Islet precursor cell (in vitro differentiated cells): ENCODE measurements at regions not wholly inside any gene's neighbourhood (a gene's known extent, or its start where the extent isn't known, plus 50 kb on each side); places are given as distances from the start of the nearest gene placed in this dataset.
"Not testable (repeated sequence)": the region's sequence is repeated elsewhere in the genome, so short reads cannot be mapped to it uniquely, and the experiment has no call there.

Experiments used
- DNase-seq: peaks from one replicate; pipeline ENCODE4 v3.0.0-alpha.2; 2018

DNA sequence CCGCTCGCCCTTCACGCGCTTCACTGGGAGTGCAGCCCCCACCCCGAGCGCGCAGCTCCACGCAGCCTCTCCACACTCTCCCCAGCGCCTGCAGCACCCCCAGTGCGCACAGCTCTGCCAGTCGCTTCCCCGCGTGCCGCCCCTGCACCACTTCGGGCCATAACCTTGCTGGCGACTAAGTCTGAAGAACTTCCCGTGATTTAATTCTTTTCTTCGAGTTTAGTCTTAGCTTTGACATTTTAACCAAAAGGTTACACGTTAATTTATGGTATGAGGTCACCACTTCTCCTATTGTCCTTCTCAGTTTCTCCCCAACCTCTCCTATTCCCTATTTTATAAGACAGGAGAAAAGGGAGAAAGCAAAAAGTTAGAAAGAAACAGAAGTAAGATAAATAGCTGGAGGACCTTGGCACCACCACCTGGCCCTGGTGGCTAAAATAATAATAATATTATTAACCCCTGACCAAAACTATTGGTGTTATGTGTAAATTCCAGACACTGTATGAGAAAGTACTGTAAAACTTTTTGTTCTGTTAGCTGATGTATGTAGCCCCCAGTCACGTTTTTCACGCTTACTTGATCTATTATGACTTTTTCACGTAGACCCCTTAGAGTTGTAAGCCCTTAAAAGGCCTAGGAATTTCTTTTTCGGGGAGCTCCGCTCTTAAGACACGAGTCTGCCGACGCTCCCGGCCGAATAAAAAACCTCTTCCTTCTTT, 129.2 kb downstream of the KBTBD2 start:
- DNase-seq, result not testable (repeated sequence)

DNA sequence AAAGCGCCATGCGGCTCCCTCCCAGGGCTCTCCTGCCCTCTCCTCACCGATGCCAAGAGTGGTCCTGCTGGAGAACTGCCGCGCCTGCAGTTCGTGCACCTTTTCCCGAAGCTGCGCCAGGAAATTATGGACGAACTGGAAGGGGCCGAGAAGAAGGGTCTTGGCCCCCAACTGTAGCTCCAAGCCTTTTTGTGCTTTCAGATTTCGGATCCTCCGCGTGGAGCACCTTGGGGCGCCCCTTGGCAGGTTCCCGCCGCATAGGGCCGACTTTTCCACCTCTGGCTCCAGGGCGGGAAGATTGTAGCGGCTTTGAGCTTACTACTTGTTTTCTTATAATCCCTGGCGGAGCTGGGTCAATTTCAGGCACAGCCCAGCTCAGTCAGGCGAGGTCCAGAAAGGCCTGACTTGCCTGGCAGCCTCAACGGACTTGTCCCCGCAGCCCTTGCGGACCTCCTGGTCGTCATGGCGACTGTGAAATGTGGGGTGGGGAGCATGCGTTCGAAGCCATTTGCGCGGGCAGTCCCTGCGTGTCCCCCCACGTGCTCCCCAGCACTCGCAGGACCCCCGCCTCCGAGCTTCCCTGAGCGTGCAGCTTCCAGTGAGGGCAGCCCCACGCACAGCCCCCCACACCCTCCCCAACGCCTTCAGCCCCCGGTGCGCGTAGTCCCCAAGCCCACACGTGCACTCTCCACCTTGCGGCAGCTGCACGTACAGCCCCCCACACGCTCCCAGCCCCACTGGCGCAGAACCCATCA, 129.9 kb downstream of the KBTBD2 start:
- peak; percentile 59 for DNase-seq

DNA sequence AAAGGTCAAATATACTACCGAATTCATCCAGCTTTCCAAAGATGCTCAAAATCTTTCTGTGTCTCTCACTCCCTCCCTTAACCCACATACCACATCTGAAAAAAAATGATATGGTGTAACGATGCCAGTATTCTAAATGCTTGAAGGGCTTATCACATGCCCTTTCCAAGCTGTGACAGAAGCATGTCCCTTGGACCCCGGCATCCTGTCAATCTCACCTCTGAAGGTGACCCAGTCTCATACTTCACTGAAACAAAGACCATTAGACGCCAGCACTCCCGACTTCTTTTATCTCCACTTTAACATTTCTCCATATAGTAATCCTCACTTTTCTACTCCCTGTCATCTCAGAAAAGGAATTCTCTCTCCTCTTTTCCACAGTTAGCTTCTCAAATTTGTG, 130.8 kb downstream of the KBTBD2 start:
- not testable (repeated sequence) for DNase-seq

DNA sequence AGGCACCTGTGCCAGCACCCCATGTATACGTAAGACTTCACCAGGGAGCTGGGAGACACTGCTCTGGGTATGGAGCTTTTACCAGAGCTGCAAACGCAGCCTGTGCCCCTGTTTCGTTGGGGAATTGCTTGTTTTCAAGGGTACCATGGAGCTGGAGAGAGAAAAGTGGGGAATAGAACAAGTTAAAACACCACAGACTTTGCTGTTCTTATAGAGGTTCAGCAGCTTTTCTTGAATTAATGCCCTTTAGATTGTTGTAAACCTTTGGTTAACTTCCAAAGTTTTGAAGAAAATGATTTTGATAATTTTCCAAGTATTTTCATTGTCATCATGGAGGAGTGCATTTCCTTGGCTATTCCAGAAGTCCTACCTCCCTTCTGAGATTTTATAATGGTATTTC, 131.7 kb downstream of the KBTBD2 start:
- not testable (repeated sequence) for DNase-seq

DNA sequence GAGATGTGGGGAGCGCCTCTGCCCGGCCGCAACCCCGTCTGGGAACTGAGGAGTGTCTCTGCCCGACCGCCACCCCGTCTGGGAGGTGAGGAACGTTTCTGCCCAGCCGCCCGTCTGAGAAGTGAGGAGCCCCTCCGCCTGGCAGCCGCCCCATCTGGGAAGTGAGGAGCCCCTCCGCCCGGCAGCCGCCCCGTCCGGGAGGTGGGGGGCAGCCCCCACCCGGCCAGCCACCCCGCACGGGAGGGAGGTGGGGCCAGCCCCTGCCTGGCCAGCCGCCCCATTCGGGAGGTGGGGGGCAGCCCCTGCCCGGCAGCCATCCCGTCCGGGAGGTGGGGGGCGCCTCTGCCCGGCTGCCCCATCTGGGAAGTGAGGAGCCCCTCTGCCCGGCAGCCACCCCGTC, 137.7 kb downstream of the KBTBD2 start:
- not testable (repeated sequence) for DNase-seq

DNA sequence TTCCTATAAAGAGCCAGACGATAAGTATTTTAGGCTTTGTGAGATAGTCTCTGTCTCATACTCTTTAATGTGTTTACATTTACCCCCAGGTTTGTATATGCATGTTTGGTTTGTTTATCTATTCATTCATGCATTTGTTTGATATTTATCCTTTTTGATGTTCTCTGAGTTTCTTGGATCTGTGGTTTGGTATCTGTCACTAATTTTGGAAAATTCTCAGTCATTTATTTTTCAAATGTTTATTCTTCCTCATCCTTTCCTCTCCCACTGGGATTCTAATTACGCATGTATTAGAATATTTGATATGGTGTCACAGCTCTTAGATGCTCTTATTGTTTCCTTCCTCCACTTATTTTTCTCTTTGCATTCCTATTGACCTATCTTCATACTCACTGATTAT, 143.2 kb downstream of the KBTBD2 start:
- DNase-seq, result not testable (repeated sequence)

DNA sequence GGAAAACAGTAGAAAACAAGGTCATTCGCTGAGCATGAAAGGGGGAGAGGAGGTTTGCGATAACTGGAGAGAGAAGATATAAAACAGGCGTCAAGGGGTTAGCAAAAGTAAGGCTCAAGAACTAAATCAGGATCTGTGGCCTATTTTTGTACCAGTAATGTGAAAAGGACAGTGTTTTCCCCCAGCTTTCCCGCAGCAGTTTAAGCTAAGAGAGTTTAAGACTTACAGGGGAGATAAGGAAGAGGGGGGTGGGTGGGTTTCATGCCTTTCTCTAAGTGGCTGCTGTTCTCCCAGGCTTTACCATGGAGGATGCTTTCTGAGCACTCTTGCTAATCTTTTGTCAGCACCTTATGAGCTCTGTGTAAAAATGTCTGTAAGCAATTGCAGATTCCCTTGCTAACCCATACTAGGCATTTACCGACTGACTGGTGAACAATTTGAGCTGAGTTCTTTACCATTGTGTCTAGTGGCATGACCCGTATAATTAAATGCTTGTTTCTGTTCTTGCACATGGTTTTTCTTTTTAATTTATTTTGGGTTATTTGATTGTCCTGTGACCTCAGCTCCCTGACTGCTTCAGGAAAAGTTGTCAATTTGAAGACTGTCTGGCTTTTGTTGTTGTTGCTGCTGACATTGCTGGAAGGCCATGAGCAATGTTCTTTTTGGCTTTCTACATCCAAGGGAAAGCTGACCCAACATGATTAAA, 144.0 kb downstream of the KBTBD2 start:
- not testable (repeated sequence) for DNase-seq

DNA sequence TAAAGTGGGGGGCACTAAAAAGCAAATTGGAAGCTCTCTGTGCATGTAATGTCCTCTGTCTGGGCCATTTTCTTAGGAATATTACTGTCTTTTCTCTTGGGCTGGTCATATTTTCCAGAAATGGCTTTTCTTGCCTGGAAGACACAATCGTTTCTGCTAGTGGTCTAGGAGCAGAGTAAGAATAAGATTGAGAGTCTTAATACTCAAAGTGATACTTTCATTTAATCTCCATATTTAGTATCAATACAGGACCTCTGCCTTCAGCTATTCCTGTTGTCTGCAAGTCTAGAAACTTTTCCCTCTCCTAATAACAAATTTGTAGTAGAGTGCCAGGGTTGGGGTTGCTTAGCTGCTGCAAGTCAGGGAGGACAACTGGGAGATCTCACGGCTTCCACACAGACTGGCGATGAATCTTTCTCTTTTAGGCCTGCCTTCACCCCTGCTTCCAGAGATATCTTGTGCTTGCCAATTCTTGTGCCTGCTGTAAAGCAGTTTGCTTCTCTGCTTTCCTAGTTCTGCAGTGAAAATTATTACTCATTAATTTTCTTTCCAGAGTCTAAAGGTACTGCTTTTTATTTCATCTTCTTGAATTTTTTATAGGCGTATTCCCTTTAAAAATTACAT, 149.6 kb downstream of the KBTBD2 start:
- DNase-seq, result not testable (repeated sequence)

DNA sequence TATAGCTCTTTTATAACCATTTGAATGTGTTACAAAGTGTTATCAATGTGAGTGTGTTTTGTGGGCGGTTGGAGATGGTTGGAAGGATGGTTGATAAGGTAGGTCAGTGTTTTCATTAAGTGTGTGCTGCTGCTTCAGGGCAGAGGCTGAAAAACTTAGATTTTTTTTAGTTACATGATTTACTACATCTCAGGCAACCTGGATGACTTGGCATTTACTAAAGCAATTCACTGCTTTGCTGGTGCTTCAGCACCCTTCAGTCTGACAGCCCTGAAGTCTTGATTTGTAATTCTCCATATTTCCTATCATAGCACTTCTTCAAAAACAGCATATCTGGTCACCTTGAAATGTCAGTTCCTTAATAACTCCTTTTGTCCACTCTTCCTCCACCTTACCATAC, 151.8 kb downstream of the KBTBD2 start:
- not testable (repeated sequence) for DNase-seq

DNA sequence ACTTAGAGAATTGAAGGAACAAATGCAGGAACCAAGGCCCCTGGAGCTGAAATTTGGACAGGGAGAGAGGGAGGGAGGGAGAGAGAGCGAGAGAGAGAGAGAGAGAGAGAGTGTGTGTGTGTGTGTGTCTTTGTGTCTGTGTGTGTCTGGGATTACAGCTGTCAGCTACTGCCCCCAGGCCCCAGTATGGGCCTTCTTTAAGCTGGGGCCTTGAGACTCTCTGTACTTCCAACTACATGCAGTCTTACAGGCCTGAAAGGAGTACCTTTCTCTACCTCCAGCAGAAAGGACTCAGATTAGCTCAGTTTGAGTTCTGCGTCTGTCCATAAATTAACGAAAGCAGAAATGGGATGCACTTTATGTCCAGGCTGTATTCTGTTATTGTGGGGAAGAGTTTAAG, 153.2 kb downstream of the KBTBD2 start:
- DNase-seq, result not testable (repeated sequence)

DNA sequence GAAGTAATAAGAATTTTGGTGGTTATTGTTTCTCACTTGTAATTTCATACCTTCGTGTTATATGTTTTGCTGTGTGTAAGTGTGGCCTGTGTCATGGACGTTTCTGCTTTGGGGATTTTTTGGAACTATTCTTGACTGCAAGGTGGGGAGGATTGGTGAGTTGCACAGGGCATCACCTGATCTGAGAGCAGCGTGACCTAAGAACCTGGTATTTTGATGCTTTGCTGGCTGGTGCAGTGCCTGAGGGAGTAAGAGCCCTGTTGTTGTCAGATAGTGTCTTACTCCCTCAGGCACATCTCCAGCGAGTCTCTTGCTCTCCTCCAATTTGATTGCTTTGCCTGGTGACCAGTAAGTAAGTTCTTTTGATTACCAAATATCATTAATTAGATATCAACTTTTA, 158.8 kb downstream of the KBTBD2 start:
- DNase-seq, result peak; percentile 59

DNA sequence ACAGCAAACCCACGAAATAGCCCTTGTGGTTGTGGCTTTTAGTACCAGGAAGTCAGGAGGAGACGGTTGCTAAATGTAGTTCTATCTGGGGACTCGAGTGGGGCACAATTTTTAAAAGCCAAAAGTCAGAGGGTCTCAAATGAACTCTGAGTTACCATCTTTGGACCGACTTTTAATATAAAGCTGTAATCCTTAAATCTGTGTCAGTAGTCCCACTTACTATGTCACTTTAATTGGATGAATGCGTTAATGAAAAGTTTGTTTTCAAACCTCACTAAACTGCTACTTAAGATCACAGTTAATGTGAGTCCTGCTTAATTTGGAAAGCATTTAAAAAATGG, 162.3 kb downstream of the KBTBD2 start:
- DNase-seq, result not testable (repeated sequence)

DNA sequence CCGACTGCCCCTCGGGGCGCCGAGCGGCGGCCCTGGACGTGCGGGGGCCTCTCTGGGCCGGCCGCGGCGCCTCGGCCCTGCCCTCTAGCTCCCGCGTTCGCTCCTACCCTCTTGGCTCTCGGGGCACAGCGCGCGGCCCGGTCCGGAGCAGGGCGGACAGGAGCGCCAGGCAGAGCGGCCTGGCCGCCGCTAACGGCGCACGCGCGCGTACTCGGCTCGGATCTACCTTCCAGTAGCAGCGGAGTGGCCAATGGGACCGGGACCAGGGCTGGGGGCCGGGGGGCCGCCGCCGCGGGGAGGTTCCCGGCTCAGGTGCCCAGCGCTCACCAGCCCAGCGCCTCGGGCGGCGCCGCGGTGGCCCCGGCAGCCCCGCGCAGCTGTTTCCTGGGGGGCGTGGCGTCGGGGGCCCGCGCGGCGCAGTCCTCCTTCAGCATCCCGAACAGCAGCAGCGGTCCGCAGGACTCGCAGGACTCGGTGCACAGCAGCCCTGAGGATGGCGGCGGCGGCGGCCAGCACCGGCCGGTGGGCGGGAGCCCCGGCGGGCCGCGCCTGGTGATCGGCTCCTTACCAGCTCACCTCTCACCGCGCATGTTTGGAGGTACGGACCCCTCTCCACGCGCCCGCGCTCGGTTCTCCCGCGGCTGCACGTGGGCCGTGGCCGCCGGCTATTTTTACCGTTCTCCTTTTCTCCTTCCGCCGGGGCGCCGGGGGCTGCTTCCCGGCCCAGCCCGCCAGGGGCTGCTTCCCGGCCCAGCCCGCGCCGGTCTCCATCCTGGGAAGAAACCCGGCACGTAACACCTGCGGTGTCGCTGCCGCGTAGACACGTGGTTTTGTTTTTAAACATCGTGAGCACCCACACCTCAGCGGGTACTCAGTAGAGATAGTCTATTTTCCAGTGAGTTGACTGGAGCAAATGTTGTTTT, 162.9 kb downstream of the KBTBD2 start:
- peak; percentile 87 for DNase-seq

DNA sequence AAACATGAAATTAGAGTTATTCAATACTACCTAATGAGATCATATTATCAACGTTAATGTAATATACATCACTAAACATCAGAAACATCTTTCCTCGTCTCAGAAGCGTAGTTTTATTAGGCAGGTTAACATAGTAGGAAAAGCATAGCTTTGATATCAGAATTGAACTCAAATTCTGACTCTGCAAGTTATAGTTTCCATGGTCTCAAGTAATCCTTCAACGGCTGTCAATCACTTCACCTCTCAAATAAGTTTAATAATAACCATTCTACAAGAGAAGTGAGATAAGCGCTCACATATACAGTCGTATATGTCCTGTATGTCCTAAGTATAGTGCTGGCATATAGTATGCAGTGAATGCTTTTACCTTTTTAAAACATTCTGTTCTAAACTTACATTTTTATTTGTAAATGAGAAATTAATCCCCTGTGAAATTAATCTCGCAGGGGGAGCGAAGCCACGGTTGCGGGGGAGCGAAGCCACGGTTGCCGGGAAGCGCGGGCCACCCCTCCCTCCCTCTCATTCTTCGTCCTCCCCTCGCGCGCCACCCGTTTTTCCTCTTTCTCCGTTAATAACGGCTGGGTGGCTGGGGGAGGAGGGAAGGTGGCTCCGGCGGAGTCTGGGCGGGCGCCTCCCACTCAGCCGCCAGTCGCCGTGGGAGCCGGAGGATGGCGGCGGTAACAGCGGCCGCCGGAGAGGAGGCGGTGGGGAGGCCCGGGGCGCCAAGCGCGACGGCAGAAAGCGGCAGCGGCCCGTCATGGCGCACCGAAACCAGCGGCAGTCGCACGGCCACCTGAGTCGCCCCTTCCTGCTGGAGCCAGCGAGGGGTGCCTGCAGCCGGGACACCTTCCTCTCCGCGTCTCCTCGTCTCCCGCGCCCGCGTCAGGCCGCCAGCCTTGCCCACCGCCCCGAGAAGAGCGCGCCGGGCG, 163.8 kb downstream of the KBTBD2 start:
- peak; percentile 75 for DNase-seq

DNA sequence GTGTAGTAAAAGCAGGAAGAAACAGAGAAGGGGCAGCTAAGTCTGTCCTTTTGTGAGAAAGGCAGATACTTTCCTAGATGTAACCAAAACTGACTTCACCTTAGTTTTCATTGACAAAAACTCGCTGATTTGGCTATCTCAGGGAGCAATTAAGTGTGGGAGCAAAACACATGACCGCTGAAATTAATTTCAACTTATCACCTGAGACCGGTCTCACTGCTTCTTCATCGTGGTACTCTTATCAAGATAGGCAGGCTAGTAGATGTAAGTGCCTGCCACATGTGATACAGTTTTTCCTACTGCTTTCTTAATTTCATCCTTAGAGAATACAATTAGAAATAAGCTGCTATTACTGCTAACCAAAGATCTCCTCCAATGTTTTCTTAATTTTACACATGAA, 168.7 kb downstream of the KBTBD2 start:
- DNase-seq, result not testable (repeated sequence)

DNA sequence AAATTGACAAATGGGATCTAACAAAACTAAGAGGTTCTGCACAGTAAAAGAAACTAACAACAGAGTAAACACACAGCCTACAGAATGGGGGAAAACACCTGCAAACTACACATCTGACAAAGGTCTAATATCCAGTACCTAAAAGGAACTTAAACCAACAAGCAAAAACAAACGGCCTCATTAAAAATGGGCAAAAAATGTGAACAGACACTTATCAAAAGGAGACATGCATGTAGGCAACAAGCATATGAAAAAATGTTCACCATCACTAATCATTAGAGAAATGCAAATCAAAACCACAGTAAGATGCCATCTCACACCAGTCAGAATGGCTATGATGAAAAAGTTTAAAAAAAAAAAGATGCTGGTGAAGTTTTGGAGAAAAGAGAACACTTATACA, 197.4 kb downstream of the KBTBD2 start:
- no peak for DNase-seq

DNA sequence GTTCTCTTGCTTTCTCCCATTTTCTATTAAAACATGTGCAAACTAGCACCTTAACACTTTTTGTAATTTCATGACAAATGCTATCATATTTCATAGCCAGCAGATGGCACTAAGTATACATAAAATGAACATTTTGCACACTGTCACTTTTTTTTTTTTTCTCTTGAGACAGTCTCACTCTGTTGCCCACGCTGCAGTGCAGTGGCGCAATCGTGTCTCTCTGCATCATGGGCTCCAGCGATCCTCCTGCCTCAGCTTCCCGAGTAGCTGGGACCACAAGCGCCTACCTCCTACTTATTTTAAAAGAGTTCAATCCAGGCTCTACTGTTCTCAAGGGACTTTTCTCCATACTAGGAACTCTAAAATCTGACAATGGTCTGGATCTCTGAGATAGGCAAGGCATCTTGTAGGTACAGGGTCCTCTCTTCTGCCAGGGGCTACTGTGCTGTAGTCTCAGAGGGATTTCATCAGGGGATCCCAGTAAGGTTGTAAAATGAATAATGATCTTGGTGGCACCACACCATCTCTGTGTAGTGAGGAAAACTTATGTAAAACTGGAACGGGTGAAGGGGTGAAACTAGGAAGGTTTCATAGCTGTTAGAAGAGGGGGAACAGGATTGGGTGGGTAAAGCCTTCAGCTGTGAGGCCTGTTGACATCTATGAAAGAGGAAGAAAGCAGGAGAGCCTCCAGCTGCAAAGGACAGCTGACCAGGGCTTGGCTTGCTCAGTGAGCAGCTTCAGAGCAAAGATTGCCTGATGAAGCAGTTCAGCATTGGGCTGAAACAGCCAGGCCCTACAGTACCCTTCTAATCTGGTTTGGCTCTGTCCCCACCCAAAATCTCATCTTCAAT, 196.9 kb downstream of the AVL9 start:
- DNase-seq, result not testable (repeated sequence)

DNA sequence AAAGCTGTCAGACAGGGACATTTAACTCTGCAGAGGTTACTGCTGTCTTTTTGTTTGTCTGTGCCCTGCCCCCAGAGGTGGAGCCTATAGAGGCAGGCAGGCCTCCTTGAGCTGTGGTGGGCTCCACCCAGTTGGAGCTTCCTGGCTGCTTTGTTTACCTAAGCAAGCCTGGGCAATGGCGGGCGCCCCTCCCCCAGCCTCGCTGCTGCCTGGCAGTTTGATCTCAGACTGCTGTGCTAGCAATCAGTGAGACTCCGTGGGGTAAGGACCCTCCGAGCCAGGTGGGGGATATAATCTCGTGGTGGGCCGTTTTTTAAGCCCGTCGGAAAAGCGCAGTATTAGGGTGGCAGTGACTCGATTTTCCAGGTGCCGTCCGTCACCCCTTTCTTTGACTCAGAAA, 192.8 kb downstream of the AVL9 start:
- DNase-seq, result not testable (repeated sequence)

DNA sequence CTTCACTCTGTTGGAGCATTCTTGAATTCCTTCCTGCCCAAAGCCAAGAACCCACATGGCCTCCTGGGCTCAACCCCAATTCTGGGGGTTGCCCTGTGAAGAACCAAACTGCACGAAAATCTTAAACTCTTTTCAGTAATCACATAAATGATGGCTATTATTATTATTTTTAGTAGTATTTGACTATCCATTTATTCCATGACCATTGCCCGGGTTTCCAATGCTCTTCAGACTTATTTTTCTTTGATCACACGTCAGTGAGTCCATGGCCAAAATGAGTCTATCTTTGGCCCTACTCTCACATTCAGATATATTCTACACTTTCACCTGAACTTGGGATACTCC, 185.9 kb downstream of the AVL9 start:
- DNase-seq, result no peak
